Right ventricle myocardium superior (tissue), 1 donor: ENCODE measurements at regions not wholly inside any gene's neighbourhood (a gene's known extent, or its start where the extent isn't known, plus 50 kb on each side); places are given as distances from the start of the nearest gene placed in this dataset.

Experiments
- ATAC-seq: fragments of 200-7000 bp; cut with Tn5 transposase; one replicate; pipeline ENCODE4 v1.9.1; 2020; ENCODE audit warnings: mild to moderate bottlenecking; ENCODE audit not compliant: poor library complexity
- DNase-seq: peaks from one replicate; pipeline ENCODE4 v3.0.0-alpha.2; 2020
- intact Hi-C: fragments of 100-400 bp; cut with DNase I; formaldehyde crosslinking; loops from one replicate; pipeline ENCODE4 v1.11.2; 2022
- donor health status: DM: no; HTN: yes; CAD: no; lungs with severe emphysema.

GRCh38 chr10:46236941-46237681, 49.7 kb upstream of the ANTXRL start:
- intact Hi-C loops, result no loop called here
- ATAC-seq (no peak), DNase-seq (no peak)
